HG03469 (cell line): ENCODE measurements at regions not wholly inside any gene's neighbourhood (a gene's known extent, or its start where the extent isn't known, plus 50 kb on each side); places are given as distances from the start of the nearest gene placed in this dataset.
A peak's percentile ranks its signal among the peaks of the same experiment; 100 is the strongest.

Source experiments
- ATAC-seq: cut with Tn5 transposase; IDR thresholded peaks from one replicate; pipeline ENCODE4 v1.9.1; 2021; ENCODE audit warnings: mild to moderate bottlenecking, moderate library complexity, moderate number of reproducible peaks; ENCODE audit not compliant: unreplicated experiment

GRCh38 chr3:189500299-189500698 is 130.9 kb upstream of the TP63 start:
- no peak for ATAC-seq

DNA sequence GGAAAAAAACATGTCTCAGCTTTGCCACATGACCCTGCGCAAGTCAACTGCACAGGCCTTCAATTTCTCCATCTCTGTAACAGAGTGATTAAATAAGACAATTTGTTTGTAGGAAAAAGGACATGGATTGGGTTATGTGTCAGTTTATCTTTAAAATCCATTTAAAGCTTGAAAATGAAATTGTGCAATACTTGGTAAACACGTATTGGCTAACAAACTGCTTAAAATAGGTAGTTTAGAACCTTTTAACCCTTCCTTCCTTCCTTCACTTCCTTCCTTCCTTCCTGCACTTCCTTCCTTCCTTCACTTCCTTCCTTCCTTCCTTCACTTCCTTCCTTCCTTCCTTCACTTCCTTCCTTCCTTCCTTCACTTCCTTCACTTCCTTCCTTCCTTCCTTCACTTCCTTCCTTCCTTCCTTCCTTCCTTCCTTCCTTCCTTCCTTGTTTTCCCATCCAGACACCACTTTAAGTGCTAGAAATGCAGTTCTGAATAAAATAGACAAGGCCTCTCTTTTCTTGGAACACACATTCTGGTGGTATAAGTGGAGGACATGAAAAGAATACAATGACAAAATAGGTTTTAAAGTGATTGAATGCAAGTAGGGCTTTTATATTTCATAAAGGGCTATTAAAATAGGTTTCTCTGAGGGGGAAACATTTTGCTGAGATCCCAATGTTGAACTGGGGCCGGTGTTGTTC is 130.2 kb upstream of the TP63 start:
- ATAC-seq: no peak

DNA sequence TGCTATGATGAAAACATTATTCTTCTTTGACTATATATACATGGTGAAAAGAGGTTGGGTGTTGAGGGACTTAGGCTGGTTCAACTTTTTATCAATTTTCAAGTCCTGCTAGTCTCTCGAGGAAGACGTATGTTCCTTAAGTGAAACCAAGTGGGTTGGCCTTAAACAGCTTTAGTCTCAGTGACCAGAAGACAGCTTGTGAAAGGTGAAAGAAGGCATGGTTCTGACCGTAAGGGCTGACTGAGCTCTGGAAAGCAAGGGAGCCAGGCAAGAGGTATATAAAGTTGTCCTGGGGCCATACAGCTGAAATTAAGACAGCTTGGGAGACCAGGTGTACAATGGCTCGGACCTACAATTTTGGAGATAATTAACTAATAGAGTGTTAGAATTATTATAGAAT is 128.9 kb upstream of the TP63 start:
- ATAC-seq: no peak

DNA sequence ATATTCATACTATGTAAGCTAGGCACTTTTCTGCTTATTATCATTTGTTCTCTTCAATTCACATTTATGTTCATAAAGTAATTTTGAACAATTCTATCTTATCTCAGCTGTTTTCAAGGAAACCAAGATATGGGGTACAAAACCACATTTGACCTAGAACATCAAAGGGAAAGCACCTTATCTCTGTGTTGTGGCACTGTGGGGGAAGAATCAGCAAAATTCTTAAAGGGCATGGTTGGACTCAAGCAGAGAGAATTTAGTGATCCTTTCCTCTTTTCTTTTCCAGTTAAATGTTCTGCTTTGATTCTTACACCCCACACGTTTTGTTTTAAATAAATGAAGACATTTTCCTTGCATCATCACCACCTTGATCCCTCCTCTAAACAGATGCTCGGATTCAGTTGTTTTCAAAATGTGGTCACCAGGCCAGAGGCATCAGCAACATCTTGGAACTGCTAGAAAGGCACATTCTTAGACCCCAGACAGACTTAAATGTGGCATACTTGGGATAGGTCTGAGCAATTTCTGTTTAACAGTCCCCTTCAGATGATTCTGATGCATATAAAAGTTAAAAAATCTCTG is 128.4 kb upstream of the TP63 start:
- ATAC-seq: no peak

DNA sequence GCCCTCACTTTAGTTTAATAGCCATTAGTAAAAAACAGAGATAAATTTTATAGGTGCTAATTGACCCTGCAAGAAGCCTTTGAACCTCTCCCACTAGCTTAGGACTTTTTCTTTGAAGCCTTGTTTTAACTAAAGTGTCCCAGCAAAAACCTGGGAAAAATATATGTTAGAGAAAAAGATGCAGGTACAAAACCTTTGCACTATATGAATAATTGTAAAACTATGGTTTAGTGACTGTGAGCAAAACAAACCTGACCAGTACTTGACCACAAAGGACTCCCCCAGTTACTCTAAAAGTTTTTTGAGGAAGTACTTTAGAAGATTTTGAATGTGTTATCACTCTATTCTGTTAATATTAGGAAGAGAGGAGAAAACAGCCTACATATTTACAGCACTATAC is 123.3 kb upstream of the TP63 start:
- peak; percentile 53 for ATAC-seq

DNA sequence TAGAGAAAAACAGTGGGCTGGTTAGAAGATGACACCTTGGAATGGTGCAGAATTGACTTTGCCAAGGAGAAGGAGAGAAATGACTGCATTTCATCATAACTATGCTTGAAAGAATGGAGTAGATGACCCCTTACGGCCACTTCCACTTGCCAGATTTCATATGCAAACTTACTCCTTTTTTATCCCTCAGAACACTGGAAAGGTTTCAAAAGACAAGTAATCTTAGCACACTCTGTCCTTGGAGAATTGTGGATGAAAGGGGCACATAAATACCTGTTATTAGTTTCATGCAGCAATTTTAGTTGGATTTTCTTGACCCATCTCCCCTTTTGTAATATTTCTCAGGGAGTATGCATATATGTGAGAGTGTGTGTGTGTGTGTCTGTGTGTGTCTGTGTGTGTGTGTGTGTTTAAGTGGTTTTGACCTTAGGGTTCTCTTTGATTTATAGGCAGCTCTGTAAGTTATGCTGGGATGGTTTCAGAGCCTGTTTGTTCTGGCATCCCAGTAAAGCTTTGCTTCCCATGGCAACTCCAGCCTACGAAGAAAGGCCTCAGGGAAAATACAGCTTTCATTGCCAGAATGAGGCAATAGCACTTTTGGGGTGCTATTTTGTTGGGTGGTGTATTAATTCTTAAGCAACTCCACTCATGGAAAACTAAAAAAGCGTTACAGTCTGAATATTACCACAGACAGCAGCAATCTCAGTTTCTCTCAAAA is 122.2 kb upstream of the TP63 start:
- no peak for ATAC-seq

DNA sequence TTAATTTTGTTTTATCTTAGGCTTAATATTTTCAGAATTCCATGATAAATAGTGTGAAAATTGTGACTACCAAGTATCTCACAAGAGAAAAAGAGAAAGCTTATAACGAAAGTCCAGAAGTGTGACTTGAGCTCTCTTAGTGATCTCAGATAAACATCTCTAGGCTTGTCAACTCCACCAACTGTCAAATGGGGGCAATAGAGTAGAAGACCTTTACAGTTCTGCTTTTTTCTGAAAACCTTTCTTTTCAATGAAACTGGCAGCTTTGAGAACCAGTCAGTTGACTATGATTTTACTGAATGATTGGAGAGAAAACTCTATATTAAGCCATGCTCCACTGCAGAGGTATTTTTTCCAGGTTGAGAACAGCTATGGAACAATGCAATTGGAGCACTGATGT is 119.2 kb upstream of the TP63 start:
- ATAC-seq: peak; percentile 50

DNA sequence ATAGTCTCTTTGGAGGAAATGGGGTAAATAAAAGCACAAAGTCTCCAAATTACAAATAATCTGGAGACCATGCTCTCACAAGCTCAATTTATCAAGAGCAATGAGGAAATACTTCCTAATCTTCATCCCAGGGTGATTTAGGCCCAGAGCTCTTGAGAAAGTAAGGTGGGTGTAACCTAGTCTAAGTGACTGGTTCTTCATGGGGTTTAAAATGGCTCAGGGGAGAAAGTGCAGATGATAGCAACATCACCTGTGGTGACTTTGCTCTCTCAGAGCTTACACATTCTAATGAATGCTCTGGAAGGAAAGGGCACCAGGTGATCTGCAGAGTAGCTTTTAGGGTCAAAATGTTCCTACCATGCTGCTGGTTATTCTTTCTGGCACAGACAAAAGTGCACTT is 118.4 kb upstream of the TP63 start:
- no peak for ATAC-seq

GRCh38 chr3:189513281-189514117 is 117.7 kb upstream of the TP63 start:
- no peak for ATAC-seq

DNA sequence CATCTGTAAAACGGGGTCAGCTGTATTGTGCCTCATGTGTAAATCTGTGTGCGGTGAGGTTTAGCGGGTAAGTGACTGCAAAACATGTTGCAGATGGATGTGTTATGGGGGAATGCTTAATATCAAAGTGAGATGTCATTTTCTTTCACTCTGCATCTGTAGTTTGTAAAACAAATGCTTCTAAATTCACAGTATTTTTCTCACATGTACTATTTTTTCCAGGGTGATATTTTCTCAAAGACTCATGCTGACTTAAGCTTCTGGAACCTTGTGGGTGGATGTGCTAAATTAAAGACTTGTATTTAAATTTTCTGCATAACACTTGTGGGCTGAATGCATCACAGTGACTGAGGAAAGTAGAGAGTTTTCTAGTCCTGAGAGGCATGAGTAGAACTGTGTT is 115.2 kb upstream of the TP63 start:
- no peak for ATAC-seq

DNA sequence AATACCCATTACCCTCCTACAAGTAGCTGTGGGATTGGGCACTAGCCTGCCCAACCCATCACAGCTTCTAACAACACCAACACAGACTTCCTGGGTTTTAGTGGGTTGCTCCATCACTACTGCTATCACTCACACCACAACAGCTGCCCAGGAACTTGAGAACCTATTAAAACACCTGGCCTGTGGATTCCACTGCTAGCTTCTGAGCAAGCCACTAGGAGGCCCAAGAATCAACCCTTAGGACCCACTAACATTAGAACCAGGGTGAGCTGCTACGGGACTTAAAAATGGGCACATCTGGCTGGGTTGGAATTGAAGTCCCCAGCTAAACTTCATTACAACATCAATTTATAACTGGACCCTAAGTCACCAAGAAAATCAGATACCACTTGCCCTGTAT is 113.2 kb upstream of the TP63 start:
- no peak for ATAC-seq

GRCh38 chr3:189519458-189519857 is 111.7 kb upstream of the TP63 start:
- ATAC-seq: no peak

- no peak for ATAC-seq
These were observed 101.7 kb upstream of the TP63 start for GRCh38 chr3:189529468-189529867.

DNA sequence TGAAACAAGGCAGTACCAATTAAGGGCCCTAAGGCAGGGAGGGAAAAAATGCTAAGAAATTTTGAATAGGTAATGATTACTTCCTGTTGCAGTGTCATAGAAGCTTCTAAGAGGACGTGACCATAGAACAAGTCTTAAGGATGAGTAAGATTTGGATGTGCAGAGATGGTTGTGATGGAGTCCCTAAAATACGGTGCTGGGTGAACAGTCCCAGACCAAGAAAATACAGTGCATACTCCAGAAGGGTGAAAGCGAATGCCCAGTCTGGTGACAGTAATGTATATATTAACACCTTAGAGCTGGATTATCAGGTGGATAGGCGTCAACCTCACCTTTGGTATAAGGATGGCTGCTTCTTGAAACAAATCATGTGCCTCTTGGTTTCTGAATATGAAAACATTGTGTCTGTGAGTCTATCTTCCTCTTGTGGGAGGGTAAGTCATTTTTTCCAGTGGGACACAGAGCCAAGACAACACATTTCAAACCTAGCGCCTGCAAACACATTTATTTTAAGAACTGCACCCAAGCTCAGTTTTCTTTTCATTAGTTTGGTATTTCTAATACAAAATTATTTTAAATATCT is 101.2 kb upstream of the TP63 start:
- ATAC-seq: no peak

- no peak for ATAC-seq
These were observed 100.4 kb upstream of the TP63 start for GRCh38 chr3:189530822-189531221.

DNA sequence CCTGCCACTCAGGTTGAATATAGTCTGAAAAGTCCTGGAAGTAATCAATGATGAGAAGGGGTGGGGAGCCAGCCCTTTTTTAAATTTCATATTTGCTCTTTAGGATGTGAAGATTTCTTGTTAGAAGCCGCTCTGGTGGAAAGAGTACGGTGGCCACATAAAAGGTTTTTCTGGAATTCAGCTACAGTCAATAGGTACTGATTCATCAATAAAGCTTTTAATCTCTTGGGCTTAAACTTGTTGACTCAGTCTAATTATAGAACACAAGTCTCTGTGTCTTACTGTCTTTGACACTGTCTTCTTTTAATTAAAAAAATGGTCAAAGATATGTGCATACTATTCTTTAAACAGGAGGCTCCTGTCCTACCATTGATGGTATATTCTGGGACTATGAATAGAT is 99.9 kb upstream of the TP63 start:
- ATAC-seq: no peak

GRCh38 chr3:189534531-189534930 is 96.7 kb upstream of the TP63 start:
- no peak for ATAC-seq

DNA sequence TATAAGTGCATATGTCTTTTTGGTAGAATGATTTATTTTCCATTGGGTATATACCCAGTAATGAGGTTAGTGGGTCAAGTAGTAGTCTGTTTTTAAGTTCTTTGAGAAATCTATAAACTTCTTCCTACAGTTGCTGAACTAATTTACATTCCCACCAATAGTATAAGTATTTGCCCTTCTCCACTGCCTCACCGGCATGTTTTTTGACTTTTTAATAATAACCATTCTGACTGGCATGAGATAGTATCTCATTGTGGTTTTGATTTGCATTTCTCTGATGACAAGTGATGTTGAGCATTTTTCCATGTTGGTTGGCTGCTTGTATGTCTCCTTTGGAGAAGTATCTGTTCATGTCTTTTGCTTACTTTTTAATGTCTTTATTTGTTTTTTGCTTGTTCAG is 94.1 kb upstream of the TP63 start:
- ATAC-seq: no peak

- no peak for ATAC-seq
These were observed 83.7 kb upstream of the TP63 start for GRCh38 chr3:189547448-189547847.

- no peak for ATAC-seq
These were observed 83.1 kb upstream of the TP63 start for GRCh38 chr3:189548053-189548452.

DNA sequence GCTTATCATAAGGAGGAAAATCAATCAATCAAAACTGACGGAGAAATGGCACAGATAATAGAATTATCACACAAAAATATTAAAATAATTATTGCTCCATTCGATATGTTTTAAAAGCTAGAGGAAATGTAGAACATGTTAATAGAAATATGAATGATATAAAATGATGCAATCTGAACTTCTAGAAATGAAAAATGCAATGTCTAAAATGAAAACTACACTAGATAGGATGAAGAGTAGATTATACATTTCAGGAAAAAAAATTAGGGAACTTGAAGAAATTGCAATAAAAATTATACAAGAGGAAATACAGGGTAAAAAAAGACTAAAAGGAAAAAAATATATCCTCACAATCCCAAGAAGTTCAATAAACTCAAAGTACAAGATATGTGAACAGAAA is 80.2 kb upstream of the TP63 start:
- ATAC-seq: no peak
